ENCODE measurements at regions not wholly inside any gene's neighbourhood (a gene's known extent, or its start where the extent isn't known, plus 50 kb on each side); places are given as distances from the start of the nearest gene placed in this dataset.

DNA sequence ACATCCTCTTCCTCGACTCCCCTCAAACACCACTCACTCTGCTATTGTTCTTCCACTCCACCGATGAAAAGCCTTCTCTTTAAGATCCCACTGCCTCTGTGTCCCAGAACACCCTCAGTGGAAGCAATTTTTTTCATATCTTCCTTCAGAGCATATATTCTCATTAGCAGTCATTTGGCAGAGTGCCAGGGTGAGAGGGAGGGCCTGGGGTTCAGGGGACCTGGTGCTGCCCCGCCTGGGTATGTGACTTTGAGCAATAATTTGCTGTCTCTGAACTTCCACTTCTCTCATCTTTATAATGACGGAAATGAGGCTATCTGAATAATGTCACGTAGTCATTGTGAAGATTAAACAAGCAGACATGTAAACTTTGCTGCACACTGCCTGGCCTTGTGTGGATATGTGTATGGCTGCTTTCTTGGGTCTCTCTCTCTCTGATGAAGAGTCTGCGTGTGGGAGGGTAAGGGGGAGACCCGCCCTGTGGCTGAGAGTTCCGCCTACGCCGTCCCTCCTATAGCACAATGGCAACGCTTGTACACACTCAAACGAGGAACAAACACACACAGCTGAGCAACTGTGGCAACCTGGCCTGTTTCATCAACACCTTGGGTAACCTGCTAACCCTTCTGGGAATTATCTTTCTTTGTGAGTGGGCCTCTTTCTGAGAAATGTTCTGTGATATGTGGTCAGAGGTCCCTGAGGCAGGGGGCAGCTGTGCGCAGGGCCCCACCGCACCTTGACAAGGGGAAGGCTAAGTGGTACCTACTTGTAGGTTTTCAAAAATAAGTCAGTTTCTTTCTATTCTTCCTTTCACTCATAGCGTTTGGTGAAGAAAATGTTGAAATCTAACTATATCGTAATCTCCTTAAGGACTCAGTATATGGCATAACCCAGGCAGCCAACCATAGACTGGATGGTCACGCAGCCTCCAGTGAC is 369.8 kb downstream of the SV2B start:
- TF ChIP-seq, protein P1, sequence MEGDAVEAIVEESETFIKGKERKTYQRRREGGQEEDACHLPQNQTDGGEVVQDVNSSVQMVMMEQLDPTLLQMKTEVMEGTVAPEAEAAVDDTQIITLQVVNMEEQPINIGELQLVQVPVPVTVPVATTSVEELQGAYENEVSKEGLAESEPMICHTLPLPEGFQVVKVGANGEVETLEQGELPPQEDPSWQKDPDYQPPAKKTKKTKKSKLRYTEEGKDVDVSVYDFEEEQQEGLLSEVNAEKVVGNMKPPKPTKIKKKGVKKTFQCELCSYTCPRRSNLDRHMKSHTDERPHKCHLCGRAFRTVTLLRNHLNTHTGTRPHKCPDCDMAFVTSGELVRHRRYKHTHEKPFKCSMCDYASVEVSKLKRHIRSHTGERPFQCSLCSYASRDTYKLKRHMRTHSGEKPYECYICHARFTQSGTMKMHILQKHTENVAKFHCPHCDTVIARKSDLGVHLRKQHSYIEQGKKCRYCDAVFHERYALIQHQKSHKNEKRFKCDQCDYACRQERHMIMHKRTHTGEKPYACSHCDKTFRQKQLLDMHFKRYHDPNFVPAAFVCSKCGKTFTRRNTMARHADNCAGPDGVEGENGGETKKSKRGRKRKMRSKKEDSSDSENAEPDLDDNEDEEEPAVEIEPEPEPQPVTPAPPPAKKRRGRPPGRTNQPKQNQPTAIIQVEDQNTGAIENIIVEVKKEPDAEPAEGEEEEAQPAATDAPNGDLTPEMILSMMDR (IDR thresholded peaks at IDR 0.05), result no peak

DNA sequence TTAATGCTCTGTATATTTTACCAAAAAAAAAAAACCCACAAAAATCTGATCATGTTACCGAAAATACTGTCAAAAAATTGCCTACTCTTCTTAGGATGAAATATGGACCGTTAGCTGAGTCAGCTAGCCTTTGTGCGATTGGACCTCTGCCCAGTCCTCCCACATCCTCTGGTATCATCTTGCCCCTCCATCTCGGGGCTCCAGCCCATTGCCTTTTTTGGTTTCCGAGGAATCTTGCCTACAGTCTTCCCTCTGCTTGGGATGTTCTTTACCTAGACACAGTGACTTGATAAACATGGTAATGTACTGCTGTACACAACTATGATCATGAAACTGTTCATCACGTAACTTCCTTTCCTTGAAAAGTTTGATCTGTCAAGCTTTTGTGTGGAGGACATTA is 371.4 kb downstream of the SV2B start:
- TF ChIP-seq, protein P1 (IDR thresholded peaks at IDR 0.05), result no peak

DNA sequence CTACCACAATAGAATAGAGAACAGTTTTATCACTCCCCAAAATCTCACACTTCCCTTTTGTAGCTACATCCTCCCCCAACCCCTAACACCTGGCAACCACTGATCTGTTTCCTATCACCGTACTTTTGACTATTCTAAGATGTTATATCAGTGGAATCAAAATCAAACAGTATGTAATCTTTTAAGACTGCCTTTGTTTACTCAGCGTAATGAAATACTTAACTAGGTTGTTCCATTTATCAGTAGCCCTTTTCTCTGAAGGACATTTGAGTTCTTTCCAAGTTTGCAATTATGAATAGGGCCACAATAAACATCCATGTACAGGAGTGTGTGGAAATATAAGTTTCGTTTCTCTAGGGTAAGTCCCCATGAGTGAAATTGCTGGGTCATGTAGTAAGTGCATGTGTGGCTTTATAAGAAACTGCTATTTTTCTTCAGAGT is 372.3 kb downstream of the SV2B start:
- TF ChIP-seq, protein P1 (IDR thresholded peaks at IDR 0.05), result no peak

DNA sequence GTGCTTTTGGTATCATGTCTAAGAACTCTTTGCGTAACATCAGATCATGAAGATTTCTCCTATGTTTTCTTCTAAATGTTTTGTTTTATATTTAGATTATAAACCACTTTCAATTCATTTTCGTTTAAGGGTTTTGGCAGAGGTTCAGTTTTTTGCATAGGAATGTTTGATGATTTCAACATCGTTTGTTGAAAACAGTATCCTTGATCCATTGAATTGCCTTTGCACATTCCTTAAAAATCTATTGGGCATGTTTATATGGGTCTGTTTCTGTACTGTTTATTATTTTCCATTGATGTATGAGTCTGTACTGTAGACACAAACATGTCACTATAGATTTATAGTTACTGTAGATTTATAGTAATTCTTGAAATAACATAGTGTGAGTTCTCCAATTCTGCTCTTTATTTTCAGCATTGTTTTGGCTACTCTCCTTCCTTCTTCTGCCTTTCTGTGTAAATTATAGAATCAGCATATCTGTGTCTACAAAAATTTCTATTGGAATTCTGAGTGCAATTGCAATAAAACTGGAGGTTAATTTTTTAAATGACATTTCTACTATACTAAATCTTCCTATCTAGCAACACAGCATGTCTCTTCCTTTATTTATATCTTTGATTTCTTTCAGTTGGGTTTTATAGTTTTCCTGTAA is 374.0 kb downstream of the SV2B start:
- TF ChIP-seq, protein P1 (IDR thresholded peaks at IDR 0.05), result no peak

DNA sequence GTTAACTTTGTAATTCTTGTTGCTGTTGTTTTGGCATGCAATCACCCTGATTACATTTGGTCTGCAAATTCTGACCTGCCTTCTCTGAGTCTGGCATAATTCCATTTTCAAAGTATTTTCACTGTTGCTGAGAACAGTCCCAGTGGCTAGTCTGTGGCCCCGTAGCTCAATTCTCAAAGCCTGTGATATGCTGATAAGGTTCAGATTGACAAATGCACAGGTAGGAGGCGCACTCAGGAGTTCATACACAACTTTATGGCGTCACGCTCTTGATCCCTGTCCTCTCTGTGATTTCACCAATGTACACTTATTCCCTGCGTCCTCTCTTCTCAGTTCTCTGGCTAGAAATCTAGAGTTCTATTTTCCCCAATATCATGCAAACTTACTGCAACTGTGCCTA is 376.6 kb upstream of the SLCO3A1 start:
- TF ChIP-seq, protein P1 (IDR thresholded peaks at IDR 0.05), result no peak

DNA sequence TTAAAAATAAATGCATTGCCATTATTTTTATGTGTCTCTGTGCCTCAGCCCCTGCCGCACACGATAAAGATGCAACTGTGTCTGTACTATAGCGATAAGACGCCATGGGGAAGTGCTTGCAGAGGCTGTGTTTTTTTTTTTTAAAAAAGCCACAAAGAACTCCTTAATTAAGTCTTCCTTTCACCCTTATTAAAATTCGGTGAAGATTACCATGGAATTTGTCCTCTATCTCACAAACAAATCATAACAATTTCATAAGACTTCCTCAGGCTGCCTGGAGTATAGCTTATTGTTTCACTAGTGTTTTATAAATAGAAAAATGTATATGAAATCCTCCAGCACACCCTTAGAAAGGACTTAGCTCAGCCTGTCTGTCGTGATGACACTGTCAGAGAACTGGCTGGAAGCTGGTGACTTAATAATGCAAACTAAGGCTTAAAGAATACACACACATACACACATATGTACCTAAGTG is 374.8 kb upstream of the SLCO3A1 start:
- TF ChIP-seq, protein P1 (IDR thresholded peaks at IDR 0.05), result no peak

DNA sequence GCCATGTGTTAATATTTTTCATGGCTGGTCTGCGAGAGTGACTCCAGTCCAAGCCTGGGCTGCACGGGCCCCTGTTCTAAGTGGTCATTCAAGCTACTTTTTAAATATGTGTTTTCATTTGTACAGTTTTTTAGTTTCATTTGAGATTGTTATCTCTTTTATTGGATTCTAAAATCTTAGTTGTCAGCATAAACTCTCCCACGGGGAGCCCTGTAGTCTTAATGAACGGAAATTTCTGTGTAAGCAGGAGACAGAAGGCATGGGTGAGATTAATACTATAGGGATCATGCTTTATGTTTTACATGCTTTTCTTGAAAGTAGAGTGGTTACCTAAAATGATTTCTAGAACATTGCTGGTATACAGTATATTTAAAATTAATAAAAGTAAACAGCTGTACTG is 373.1 kb upstream of the SLCO3A1 start:
- TF ChIP-seq, protein P1 (IDR thresholded peaks at IDR 0.05), result no peak

All from LNCAP (cell line).